HG03060 (cell line): ENCODE measurements at regions not wholly inside any gene's neighbourhood (a gene's known extent, or its start where the extent isn't known, plus 50 kb on each side); places are given as distances from the start of the nearest gene placed in this dataset.

Experiments
- ATAC-seq: cut with Tn5 transposase; IDR thresholded peaks from one replicate; pipeline ENCODE4 v1.9.1; 2021; ENCODE audit warnings: low read depth, moderate number of reproducible peaks; ENCODE audit not compliant: unreplicated experiment

GRCh38 chr1:83112248-83112885, 886.6 kb downstream of the TTLL7 start:
- ATAC-seq: no peak

- no peak for ATAC-seq
These were observed 888.8 kb downstream of the TTLL7 start for GRCh38 chr1:83110156-83110555.

DNA sequence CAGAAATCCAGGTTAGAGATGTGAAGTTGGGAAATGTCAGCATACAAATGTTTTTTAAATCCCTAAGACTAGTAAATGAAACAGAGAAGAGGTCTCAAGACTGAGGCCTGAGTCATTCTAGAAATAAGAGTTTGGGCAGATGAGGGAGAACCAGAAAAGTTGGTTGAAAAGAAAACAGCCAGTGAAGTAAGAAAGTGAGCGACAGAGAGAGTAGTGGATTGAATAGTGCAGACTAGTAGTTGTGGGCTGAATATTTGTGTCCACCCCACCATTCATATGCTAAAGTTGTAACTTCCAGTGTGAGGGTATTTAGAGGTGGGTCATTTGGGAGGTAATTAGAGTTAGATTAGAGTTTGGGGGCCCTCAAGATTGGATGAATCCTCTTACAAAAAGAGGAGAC, 889.2 kb downstream of the TTLL7 start:
- no peak for ATAC-seq

GRCh38 chr1:83104558-83104957, 894.4 kb downstream of the TTLL7 start:
- no peak for ATAC-seq

DNA sequence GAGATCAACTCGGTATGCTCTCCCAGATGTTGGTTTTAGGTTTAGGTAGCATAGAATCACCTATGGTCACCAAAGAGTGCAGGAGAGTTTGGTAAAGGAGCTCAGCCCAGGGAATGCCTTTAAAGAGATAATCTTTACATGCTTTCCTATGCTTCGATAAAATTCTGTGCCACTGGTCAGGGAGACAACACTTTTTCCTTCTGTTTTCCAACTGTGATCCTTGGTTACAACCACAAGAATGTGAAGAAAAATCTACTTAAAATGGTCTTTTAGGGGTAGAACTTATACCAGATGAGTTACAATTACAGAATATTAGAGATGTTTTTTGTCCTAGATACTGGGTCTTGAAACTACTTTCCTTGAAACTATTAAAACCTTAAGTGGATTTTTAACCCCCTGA, 895.6 kb downstream of the TTLL7 start:
- no peak for ATAC-seq

GRCh38 chr1:83102630-83103071, 896.3 kb downstream of the TTLL7 start:
- ATAC-seq: no peak

DNA sequence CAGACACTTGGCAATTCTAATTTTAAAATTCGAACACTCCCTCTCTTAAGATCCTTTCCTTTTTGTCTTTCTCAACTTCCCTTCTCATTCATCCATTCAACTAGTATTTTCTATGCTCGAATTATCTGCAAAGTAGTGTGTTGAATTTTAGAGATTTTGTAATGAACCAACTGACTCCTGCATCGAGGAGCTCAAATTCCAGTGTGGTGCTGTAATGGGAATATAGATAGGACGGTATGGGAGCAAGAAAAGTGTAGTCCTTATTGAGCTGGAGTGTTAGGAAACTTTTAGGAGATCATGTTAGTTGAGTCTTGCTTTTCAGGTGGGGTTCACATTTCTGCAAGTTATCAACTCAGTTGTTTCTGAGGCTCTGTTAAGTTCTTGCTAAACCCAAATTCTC, 897.5 kb downstream of the TTLL7 start:
- ATAC-seq: no peak

GRCh38 chr1:83100133-83100532, 898.8 kb downstream of the TTLL7 start:
- ATAC-seq: no peak

GRCh38 chr1:83098791-83099190, 900.1 kb downstream of the TTLL7 start:
- ATAC-seq: no peak

DNA sequence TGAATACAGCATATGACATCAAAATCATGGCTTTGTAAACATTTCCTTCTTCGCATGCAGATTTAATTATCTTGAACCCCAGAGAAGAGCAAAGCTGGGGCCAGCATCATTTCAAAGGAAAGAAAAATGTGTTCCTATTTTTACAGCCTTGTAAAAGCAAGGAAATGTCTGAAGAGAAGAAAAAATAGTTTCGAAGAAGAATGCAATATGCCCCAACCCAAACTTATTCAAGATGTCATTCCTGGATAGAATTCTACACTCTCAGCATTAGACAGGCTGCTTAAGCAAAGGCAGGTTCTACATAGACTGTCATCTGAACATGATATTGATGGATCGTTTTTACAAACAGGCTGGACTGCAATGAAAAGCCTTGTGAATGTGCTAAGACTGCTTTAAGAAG, 900.8 kb downstream of the TTLL7 start:
- no peak for ATAC-seq

DNA sequence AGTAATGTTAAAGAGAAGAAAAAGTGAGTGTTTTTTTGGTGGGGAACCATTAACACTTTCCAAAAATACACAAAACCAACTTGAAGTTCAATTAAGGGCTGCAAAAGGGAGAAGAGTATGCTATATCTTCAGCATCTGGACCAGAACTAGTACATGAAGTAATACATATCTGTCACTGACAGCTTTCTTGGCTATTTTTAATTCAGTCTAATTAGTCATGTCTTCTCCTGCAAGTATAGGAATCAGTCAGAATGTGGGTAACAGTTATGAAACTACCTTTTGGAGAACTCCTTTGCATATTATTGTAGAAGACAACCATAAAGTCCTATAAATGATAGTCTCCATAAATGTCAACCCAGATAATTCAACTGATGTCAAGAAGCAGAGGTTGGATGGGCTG, 901.2 kb downstream of the TTLL7 start:
- ATAC-seq: no peak

GRCh38 chr1:83095570-83095969, 903.4 kb downstream of the TTLL7 start:
- no peak for ATAC-seq

DNA sequence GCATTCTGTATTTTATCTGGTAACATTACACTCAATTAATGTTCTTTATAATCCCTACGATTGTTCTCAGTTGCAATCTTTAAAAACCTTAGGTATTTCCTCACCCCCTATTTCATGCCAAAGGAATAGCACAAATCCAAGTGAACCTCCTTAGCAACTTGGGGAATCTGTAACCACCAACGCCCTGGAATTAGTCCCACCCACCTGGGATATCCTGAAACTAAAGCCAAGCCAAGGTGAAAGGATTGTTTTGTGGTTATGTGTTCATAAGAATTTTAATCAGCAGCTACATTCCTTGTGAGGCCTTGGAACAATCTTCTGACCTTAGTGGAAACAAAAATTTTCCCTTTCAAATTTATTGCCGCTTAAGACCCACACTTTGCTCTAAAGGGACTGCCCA, 908.7 kb downstream of the TTLL7 start:
- ATAC-seq: no peak

GRCh38 chr1:83087851-83088250, 911.1 kb downstream of the TTLL7 start:
- no peak for ATAC-seq

- ATAC-seq: no peak
These were observed 911.9 kb downstream of the TTLL7 start for GRCh38 chr1:83086986-83087512.

DNA sequence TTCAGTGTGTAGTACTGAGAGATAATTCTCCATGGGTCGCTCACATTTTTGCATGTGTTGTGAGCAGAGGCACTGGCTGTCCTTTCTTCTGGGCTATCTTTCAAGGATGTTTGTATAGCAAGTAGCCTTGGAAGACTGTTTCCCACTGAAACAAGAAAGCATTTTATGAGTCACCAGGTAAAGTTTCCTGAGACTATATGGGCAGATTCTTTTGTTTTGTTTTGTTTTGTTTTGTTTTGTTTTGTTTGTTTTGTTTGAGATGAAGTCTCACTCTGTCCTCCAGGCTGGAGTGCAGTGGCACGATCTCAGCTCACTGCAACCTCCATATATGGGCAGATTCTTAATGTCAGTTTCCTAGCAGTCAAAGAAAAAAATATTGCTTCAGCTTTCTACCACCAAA, 912.6 kb downstream of the TTLL7 start:
- no peak for ATAC-seq

DNA sequence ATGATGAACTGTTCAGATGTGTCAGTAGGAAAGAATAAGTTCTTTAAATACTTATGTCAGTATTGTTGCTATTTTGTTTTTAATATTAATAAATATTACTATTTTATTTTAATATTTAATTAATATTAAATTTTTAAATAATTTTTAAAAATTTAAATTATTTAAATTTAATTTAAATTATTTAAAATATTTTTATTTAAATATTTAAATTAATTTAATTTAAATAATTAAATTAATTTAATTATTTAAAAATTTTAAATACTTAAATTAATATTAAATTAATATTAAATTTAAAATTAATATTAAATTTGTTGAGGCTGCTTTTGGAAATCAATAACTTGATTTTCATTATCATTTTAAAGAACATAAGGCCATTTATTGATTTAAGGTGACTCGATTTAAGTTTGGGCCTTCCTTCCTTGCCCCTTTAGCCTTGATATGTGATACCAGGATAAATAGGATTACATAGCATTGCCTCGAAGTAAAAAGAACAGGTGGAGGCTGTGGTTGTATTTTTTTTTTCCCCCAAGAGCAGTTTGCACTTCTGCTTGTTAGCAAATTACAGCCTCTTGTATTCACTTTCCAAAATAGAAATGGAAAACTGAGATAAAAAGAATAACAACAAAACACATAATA, 915.2 kb downstream of the TTLL7 start:
- ATAC-seq: no peak

- no peak for ATAC-seq
These were observed 921.5 kb downstream of the TTLL7 start for GRCh38 chr1:83077411-83077810.

GRCh38 chr1:83075107-83075506, 923.8 kb downstream of the TTLL7 start:
- no peak for ATAC-seq

DNA sequence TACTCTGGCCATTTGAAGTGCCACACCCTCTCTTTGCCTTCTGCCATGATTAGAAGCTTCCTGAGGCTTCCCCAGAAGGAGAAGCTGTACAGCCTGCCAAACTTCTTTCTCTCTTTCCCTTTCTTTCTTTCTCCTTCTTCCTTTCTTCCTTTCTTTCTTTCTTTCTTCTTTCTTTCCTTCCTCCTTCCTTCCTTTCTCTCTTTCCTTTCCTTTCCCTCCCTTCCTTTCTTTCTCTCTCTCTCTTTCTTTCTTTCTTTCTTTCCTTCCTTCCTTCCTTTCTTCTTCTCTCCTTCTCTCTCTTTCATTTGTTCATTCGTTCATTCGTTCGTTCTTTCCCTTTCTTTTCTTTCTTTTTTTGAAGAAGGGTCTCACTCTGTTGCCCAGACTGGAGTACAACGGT, 931.0 kb downstream of the TTLL7 start:
- ATAC-seq: no peak

GRCh38 chr1:83065952-83066727, 932.8 kb downstream of the TTLL7 start:
- ATAC-seq: no peak
